Muscle layer of colon (tissue), 2 donors: ENCODE measurements at regions not wholly inside any gene's neighbourhood (a gene's known extent, or its start where the extent isn't known, plus 50 kb on each side); places are given as distances from the start of the nearest gene placed in this dataset.

Source experiments
- H3K27ac ChIP-seq: one replicate; pipeline ENCODE4 v1.7.0; 2013; ENCODE audit warnings: low read depth, mild to moderate bottlenecking, low read length, moderate library complexity
- H3K27me3 ChIP-seq, 2 donors: one replicate each; pipeline ENCODE4 v1.7.0; 2013; ENCODE audit warnings: low read length in 2 of 2, mild to moderate bottlenecking in 2 of 2; ENCODE audit not compliant: insufficient read depth in 2 of 2, control insufficient read depth in 1 of 2
- H3K36me3 ChIP-seq: one replicate; pipeline ENCODE4 v1.7.0; 2013; ENCODE audit warnings: mild to moderate bottlenecking, low read length; ENCODE audit not compliant: insufficient read depth
- H3K4me1 ChIP-seq: one replicate; pipeline ENCODE4 v1.7.0; 2013; ENCODE audit warnings: mild to moderate bottlenecking, low read length; ENCODE audit not compliant: insufficient read depth
- H3K4me3 ChIP-seq, 2 donors: one replicate each; pipeline ENCODE4 v1.7.0; 2013; ENCODE audit warnings: low read length in 2 of 2, low read depth in 1 of 2, mild to moderate bottlenecking in 1 of 2, moderate library complexity in 1 of 2
- H3K9ac ChIP-seq: one replicate; pipeline ENCODE4 v1.7.0; 2013; ENCODE audit warnings: low read length
- H3K9me3 ChIP-seq: one replicate; pipeline ENCODE4 v1.7.0; 2013; ENCODE audit warnings: mild to moderate bottlenecking, low read length
- donor health status: abdominal sarcoma.
- donor health status: Adenocarcinoma of cecum.

GRCh38 chr18:25826823-25827222, 263.6 kb downstream of the SS18 start:
- Histone ChIP-seq H3K27me3 (no peaks in the 10 kb centered on the region), H3K4me1 (no peaks in the 10 kb centered on the region)

GRCh38 chr18:25825979-25826776, 264.2 kb downstream of the SS18 start:
- H3K27ac ChIP-seq, result no peak overlapping the region
- no peak overlapping the region for H3K4me3 ChIP-seq
- no peaks in the 10 kb centered on the region for H3K27me3 ChIP-seq
- H3K36me3 ChIP-seq, result no peaks in the 10 kb centered on the region
- H3K9me3 ChIP-seq, result no peaks in the 10 kb centered on the region
- H3K9ac ChIP-seq, result no peak overlapping the region
- no peaks in the 10 kb centered on the region for H3K4me1 ChIP-seq

More at GRCh38 chr18:25826823-25827222, 263.6 kb downstream of the SS18 start:
- H3K9ac ChIP-seq, result no peak overlapping the region
- H3K36me3 ChIP-seq, result no peaks in the 10 kb centered on the region
- no peak overlapping the region for H3K27ac ChIP-seq
- H3K4me3 ChIP-seq, result no peak overlapping the region
- H3K9me3 ChIP-seq, result no peaks in the 10 kb centered on the region

- H3K9ac ChIP-seq, result no peak overlapping the region
- H3K36me3 ChIP-seq, result no peaks in the 10 kb centered on the region
- no peak overlapping the region for H3K4me3 ChIP-seq
- H3K4me1 ChIP-seq, result no peaks in the 10 kb centered on the region
- H3K27ac ChIP-seq, result no peak overlapping the region
- no peaks in the 10 kb centered on the region for H3K27me3 ChIP-seq
- no peaks in the 10 kb centered on the region for H3K9me3 ChIP-seq
These were observed 265.4 kb downstream of the SS18 start for GRCh38 chr18:25825056-25825455.

GRCh38 chr18:25819746-25820363, 270.6 kb downstream of the SS18 start:
- Histone ChIP-seq H3K36me3 (no peaks in the 10 kb centered on the region), H3K27ac (no peak overlapping the region), H3K4me1 (no peaks in the 10 kb centered on the region), H3K4me3 (no peak overlapping the region), H3K27me3 (no peaks in the 10 kb centered on the region), H3K9ac (no peak overlapping the region), H3K9me3 (no peaks in the 10 kb centered on the region)

GRCh38 chr18:25818505-25818904, 271.9 kb downstream of the SS18 start:
- H3K36me3 ChIP-seq, result no peaks in the 10 kb centered on the region
- no peaks in the 10 kb centered on the region for H3K9me3 ChIP-seq
- H3K27ac ChIP-seq, result no peak overlapping the region
- H3K4me1 ChIP-seq, result no peaks in the 10 kb centered on the region
- no peak overlapping the region for H3K9ac ChIP-seq
- no peaks in the 10 kb centered on the region for H3K27me3 ChIP-seq
- no peak overlapping the region for H3K4me3 ChIP-seq

- H3K9ac ChIP-seq, result no peak overlapping the region
- no peak overlapping the region for H3K4me3 ChIP-seq
- H3K4me1 ChIP-seq, result no peaks in the 10 kb centered on the region
- no peaks in the 10 kb centered on the region for H3K27me3 ChIP-seq
- no peaks in the 10 kb centered on the region for H3K9me3 ChIP-seq
- H3K27ac ChIP-seq, result no peak overlapping the region
- H3K36me3 ChIP-seq, result no peaks in the 10 kb centered on the region
These were observed 272.7 kb downstream of the SS18 start for GRCh38 chr18:25817546-25818237.

GRCh38 chr18:25815659-25816058, 274.8 kb downstream of the SS18 start:
- Histone ChIP-seq H3K4me3 (no peak overlapping the region), H3K9me3 (no peaks in the 10 kb centered on the region), H3K9ac (no peak overlapping the region), H3K4me1 (no peaks in the 10 kb centered on the region), H3K27me3 (no peaks in the 10 kb centered on the region), H3K36me3 (no peaks in the 10 kb centered on the region), H3K27ac (no peak overlapping the region)

GRCh38 chr18:25814841-25815458, 275.5 kb downstream of the SS18 start:
- H3K36me3 ChIP-seq, result no peaks in the 10 kb centered on the region
- no peaks in the 10 kb centered on the region for H3K9me3 ChIP-seq
- no peaks in the 10 kb centered on the region for H3K4me1 ChIP-seq
- H3K9ac ChIP-seq, result no peak overlapping the region
- no peaks in the 10 kb centered on the region for H3K27me3 ChIP-seq
- H3K4me3 ChIP-seq, result no peak overlapping the region
- no peak overlapping the region for H3K27ac ChIP-seq

- H3K36me3 ChIP-seq, result no peaks in the 10 kb centered on the region
- no peaks in the 10 kb centered on the region for H3K4me1 ChIP-seq
- H3K27me3 ChIP-seq, result no peaks in the 10 kb centered on the region
- H3K9ac ChIP-seq, result no peak overlapping the region
- H3K4me3 ChIP-seq, result no peak overlapping the region
- no peak overlapping the region for H3K27ac ChIP-seq
- no peaks in the 10 kb centered on the region for H3K9me3 ChIP-seq
These were observed 277.3 kb downstream of the SS18 start for GRCh38 chr18:25813110-25813509.

- Histone ChIP-seq H3K27ac (no peak overlapping the region), H3K4me3 (no peak overlapping the region), H3K36me3 (no peaks in the 10 kb centered on the region)
These were observed 279.7 kb downstream of the SS18 start for GRCh38 chr18:25810736-25811135.

GRCh38 chr18:25805939-25806338, 284.5 kb downstream of the SS18 start:
- Histone ChIP-seq H3K27ac (no peak overlapping the region), H3K27me3 (no peaks in the 10 kb centered on the region), H3K4me3 (no peak overlapping the region), H3K36me3 (no peaks in the 10 kb centered on the region), H3K9me3 (no peaks in the 10 kb centered on the region), H3K9ac (no peak overlapping the region), H3K4me1 (no peaks in the 10 kb centered on the region)

More at GRCh38 chr18:25810736-25811135, 279.7 kb downstream of the SS18 start:
- no peak overlapping the region for H3K9ac ChIP-seq
- H3K27me3 ChIP-seq, result no peaks in the 10 kb centered on the region
- H3K9me3 ChIP-seq, result no peaks in the 10 kb centered on the region
- no peaks in the 10 kb centered on the region for H3K4me1 ChIP-seq
